Fibroblast of lung (primary cell): ENCODE measurements at regions not wholly inside any gene's neighbourhood (a gene's known extent, or its start where the extent isn't known, plus 50 kb on each side); places are given as distances from the start of the nearest gene placed in this dataset.

Source experiments
- EZH2 ChIP-seq: IDR thresholded peaks from 2 replicates; pipeline ENCODE4 v1.5.1; 2012; ENCODE audit warnings: low read length, control low read depth, mild to moderate bottlenecking; ENCODE audit errors: missing control alignments
- TF ChIP-seq, protein P1 (sequence below), 2 donors: IDR thresholded peaks in 1 of 2; conservative IDR thresholded peaks in 1 of 2; 1 replicate in 1 of 2; 2 replicates in 1 of 2; pipeline ENCODE4 v1.5.1; 2011 to 2012; ENCODE audit warnings: low read length in 2 of 2, control low read depth in 1 of 2, inconsistent platforms in 1 of 2, low read depth in 1 of 2, mild to moderate bottlenecking in 1 of 2

DNA sequence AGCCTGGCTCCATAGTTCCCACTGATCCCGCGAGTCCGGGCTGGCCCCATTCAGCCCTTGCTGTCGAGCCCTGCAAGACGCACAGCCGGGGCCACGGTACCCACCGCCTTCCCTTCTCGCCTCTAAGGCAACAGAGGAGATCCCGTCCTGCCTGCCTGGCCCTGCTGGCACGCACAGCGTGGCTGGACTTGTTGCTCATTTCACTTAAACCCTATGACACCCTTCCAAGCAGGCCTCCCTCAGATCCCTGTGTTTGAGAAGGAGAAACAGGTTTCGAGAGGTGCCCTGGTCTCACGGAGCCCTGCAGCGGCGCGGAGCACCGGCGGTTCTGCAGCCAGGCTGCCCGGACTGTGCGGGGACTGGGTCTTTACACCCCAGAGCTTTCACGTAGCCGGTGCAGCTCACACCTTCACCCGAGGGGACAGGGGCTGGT lies 1048.4 kb downstream of the BRD1 start:
- TF ChIP-seq, protein P1, sequence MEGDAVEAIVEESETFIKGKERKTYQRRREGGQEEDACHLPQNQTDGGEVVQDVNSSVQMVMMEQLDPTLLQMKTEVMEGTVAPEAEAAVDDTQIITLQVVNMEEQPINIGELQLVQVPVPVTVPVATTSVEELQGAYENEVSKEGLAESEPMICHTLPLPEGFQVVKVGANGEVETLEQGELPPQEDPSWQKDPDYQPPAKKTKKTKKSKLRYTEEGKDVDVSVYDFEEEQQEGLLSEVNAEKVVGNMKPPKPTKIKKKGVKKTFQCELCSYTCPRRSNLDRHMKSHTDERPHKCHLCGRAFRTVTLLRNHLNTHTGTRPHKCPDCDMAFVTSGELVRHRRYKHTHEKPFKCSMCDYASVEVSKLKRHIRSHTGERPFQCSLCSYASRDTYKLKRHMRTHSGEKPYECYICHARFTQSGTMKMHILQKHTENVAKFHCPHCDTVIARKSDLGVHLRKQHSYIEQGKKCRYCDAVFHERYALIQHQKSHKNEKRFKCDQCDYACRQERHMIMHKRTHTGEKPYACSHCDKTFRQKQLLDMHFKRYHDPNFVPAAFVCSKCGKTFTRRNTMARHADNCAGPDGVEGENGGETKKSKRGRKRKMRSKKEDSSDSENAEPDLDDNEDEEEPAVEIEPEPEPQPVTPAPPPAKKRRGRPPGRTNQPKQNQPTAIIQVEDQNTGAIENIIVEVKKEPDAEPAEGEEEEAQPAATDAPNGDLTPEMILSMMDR (conservative IDR thresholded peaks at IDR 0.05 in 1 of 2, IDR thresholded peaks at IDR 0.05 in 1 of 2; ENCODE audit: low read depth in 1 of 2, low read length in 2 of 2): no peak
- TF ChIP-seq EZH2: no peak
